Spleen (tissue), 7 donors: ENCODE measurements at regions not wholly inside any gene's neighbourhood (a gene's known extent, or its start where the extent isn't known, plus 50 kb on each side); places are given as distances from the start of the nearest gene placed in this dataset.

Source experiments
- CTCF ChIP-seq, 11 experiments: fragments of 200-600 bp in 7 of 11; fragments of 450-650 bp in 4 of 11; sonication (generic) in 4 of 11; IDR thresholded peaks in 8 of 11; conservative IDR thresholded peaks in 3 of 11; 1 replicate in 7 of 11; 2 replicates in 4 of 11; pipeline versions ENCODE4 v1.4.0 to v1.8.0; 2016 to 2021; ENCODE audit warnings: antibody characterized with exemption in 11 of 11, inconsistent platforms in 4 of 11, mild to moderate bottlenecking in 1 of 11
- POLR2A ChIP-seq, 3 donors: fragments of 450-650 bp; IDR thresholded peaks; one replicate each; pipeline ENCODE4 v1.5.1; 2017; ENCODE audit warnings: antibody characterized with exemption in 3 of 3, mild to moderate bottlenecking in 1 of 3
- donor health status: DM: no; HTN: no; CAD: no; lungs with moderate emphysema.
- donor health status: DM: no; HTN: no; CAD: no.
- donor health status: DM: no; HTN: no; CAD: no.

GRCh38 chr17:34756637-34757021, 177.2 kb downstream of the TMEM132E start:
- no peak for TF ChIP-seq CTCF (IDR thresholded peaks at IDR 0.05 in 8 of 11, conservative IDR thresholded peaks at IDR 0.05 in 3 of 11)
- TF ChIP-seq POLR2A (IDR thresholded peaks at IDR 0.05), result no peak
